GM19240 (cell line): ENCODE measurements at regions not wholly inside any gene's neighbourhood (a gene's known extent, or its start where the extent isn't known, plus 50 kb on each side); places are given as distances from the start of the nearest gene placed in this dataset.

Source experiments
- DNase-seq: peaks from one replicate; pipeline ENCODE4 v3.0.0; 2011; ENCODE audit warnings: low spot score; ENCODE audit not compliant: insufficient read length

GRCh38 chr1:187079330-187079729, 250.6 kb downstream of the PLA2G4A start:
- no peak for DNase-seq

GRCh38 chr1:187091666-187092065, 262.9 kb downstream of the PLA2G4A start:
- no peak for DNase-seq

DNA sequence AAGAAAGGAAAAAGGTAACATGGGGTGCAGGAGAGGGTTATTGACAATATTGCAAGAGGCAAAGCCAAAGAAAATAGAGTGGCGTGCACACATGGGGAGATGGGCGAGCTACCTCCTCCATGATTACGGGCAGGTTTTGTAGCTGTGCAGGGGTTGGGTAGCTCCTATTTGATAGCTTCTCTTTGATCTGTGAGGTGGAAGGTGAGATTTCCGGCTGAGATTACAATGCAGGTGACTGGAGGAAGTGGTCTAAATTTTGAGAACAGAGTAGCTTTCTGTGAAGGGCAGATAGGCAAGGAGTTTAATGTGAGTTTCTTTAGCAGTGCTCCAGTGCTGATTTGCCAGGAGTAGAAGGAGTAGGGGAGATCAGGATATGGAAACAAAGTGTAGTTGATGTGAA, 263.4 kb downstream of the PLA2G4A start:
- no peak for DNase-seq

GRCh38 chr1:187096689-187097088, 267.9 kb downstream of the PLA2G4A start:
- DNase-seq = no peak

DNA sequence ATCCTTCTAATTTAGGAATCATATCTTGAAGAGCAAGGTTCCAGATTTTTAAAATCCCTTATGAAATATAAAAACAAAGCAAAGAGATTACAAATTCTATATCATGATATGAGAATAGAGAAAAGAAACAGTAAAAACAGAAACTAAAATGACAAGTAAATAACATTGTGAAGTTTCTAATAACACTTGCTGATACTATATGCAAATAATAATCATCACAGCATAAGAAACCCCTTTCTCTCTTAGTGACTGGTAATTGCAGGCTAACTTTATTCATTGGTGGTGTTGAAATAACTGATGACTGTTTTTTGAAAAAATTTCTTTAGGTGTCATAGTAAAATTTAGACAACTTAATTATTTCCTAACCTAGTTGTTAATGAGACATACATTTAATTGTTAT, 281.6 kb downstream of the PLA2G4A start:
- no peak for DNase-seq

DNA sequence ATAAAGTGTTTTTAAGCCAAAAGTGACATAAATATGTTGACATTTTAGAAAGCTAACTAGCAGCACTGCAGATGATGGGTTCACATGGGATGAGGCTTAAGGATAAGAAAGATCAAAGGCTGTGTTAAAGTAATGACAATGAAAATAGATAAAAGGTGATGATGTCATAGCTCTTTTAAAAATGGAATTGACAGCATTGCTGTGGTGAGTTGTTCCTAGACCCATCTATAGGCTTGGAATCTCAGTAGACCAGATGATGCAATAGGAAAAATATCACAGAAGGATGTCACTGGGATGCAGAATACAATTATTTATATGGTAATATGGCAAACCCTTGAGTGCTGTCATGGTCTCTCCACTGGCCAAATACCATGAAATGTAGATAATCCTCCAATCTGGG, 286.0 kb downstream of the PLA2G4A start:
- no peak for DNase-seq

DNA sequence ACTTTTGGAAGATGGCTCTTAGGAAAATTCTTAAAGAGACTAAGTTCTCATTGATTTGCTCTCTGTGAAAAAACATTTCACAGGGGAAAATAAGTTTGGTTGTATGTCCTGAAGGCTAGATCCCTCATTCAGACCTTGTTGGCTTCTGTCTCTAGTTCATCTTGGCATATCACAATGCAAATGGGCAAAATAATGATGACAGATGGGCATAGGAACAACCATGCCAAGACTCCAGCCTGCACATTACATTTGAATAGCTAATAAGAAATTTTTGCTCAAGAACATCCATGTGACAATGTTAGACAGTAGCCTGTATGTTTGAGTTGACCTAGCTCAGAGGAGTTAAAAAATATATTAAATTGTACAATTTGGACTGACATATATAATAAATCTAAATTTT, 292.9 kb downstream of the PLA2G4A start:
- no peak for DNase-seq

DNA sequence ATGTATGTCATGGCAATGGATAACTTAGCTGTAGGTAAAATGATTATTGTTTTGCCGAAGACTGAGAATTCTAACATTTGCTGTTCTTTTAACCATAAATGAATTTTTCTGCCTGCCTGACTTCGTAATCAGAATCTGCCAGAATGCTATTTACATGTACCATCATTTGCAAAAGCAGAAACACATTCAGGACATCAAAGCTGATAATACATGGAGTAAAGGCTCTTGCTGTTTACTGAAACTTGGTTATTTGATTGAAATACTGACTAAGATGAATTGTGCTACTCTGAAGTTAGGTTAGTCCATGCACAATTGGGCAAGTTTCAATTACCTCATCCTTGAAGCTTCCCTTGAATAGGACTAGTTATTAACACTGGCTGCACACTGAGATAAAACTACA, 293.8 kb downstream of the PLA2G4A start:
- DNase-seq = no peak

DNA sequence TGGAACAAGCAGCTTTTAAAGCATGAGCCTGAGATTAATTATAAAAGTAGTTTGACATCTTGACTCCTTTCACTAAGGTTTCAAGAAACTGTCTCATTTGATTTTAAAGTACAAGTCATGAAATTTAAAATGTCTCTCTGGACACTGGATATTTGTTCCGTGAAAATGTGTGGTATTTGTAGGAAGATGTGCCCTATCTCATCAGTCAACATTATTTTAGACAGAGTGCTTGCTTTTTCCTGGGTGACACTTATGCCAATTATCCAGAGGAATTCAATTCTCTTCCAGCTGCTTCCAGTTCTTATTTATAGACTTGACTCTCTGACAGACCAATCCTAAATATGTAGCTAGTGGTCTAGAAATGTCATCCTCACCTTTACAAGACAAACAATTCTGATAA, 300.4 kb downstream of the PLA2G4A start:
- no peak for DNase-seq

DNA sequence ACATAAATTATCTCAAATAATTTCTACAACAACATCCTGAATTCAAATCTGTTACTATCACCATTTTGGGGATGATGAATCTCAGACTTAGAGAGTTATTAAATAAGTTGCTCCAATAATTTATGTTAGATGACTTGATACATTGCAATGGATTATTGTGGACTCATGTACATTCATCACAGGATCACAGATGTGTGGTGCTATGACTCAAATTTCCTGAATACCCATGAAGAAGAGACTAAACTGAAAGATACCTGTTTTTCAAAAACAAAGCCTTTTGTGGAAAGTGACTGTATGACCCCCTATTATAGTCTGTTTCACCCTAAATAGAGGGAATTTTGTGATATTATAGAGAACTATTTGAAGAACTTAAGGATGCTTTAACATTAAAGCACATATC, 315.0 kb downstream of the PLA2G4A start:
- no peak for DNase-seq

DNA sequence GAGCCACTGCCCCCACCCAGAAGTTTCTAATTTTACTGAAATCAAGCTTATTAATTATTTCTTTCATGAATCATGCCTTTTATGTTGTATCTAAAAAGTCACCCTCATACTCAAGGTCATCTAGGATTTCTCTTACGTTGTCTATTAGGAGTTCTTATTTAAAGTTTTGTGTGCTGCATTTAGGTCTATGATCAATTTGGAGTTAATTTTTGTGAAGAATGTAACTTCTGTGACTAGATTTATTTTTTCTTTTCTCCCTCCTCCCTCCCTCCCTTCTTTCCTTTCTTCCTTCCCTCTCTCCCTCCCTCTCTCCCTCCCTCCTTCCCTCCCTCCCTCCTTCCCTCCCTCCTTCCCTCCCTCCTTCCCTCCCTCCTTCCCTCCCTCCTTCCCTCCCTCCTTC, 317.6 kb downstream of the PLA2G4A start:
- DNase-seq = no peak

GRCh38 chr1:187151555-187151954, 322.8 kb downstream of the PLA2G4A start:
- DNase-seq = no peak

GRCh38 chr1:187153047-187153446, 324.3 kb downstream of the PLA2G4A start:
- no peak for DNase-seq

DNA sequence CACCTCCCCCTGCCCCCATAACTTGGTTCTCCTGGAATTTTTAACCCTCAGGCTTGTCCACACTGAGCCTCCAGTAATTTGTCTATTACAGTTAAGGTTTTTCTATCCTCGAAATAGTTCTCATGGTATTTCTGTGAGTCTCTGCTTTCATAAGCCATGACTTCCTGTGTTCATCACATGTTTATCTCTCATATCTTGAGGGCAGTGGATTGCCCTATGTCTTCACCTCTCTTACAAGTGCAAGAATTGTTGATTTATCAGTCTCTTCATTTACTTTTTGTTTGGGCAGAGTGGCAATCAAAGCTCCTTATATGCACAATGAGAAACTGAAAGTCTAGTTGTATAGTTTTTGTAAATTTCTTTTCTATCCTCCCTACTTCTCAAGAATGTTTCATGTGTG, 328.4 kb downstream of the PLA2G4A start:
- no peak for DNase-seq

- DNase-seq = no peak
Observed at GRCh38 chr1:187157552-187157951, 328.8 kb downstream of the PLA2G4A start.

DNA sequence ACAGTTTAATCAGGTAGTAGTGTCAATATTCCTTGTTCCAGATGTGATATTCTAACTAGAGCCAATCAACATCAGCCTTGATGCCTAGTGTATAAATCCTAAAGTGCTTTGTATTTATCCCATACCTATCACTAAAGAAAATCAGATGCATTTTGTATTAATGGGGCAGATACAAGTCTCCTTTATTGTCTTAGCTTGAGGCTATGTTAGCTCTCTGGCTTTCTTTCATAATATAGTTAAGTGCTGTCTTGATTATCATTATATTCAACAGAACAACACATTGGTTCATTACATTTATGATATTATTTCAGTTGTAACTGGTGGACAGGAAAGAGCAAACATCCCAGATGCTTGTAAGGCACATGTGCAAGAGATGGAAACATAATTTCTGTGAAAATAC, 338.8 kb downstream of the PLA2G4A start:
- no peak for DNase-seq

DNA sequence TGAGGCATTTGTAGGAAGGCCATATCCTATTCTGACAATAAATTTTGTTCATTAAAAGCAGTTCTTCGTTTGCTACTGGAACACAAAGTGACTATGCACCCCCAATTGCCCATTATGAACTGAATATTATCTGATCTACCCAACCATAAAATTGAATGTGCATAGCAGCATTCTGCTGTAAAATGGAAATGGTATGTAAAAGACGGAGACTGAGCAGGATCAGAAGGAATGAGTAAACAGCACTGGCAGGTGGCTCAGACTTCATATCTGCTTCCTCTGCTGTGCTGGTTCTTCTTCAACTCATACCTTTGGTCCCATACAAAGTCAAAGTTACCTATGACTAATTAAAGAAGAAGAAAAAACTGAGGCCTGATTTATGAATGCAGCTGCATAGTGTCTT, 339.5 kb downstream of the PLA2G4A start:
- DNase-seq = no peak

- no peak for DNase-seq
Observed at GRCh38 chr1:187185389-187185788, 356.6 kb downstream of the PLA2G4A start.

DNA sequence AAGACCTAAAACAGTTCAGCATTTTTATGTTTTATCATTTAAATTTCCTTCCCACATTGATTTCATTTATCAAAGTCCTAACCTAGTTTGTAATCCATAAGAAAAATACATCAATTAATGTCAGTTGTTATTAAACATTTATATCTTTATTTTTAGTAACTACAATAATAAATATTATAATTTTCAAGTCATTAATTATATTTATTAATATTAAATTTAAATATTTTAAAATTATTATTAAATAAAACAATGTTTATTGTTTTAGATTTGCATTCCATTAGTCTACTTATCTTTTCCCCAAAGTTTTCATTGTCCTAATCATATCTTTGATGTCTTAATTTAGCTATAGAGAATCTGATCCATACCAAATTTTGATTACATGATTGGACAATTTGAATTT, 368.9 kb downstream of the PLA2G4A start:
- DNase-seq = no peak

- no peak for DNase-seq
Observed at GRCh38 chr1:187203257-187203656, 374.5 kb downstream of the PLA2G4A start.

GRCh38 chr1:187212377-187212776, 383.6 kb downstream of the PLA2G4A start:
- no peak for DNase-seq

GRCh38 chr1:187226396-187226795, 397.6 kb downstream of the PLA2G4A start:
- DNase-seq = no peak

DNA sequence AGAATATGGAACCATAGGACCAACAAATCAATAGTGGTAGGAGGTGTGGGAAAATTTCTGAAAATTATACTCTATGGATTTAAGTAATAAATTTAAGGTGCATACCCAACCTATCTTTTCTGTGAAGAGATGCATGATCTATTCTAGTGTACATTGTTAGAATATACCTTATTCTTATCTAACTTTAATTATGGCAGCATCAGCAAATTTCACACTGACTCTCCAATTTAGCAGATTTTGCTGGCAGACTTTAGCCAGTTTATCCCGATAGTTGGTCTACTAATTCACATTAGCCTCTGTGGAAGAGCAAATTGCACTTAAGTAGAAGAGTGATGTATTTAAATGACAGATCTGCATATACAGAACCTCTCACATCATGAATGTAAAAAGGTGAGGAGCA, 400.0 kb downstream of the PLA2G4A start:
- DNase-seq = no peak

DNA sequence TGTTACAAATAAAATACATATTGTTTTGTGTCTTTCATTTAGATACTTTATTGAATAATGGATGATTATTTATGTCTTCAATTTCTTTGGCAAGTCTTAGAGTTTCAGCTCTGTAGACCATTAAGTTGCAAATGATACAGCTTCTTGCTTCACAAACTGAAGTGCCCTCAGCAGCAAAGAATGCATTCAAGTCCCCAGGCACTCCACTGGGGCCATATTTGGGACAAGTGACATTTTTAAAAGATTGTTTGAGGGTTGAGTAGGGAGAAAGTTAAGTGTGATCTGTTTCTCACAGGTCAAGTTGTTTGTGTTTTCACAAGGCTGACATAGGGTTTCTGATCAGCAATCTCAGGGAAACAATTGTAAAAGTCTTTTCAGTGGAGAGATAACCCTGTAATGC, 400.7 kb downstream of the PLA2G4A start:
- no peak for DNase-seq

GRCh38 chr1:187234706-187235105, 406.0 kb downstream of the PLA2G4A start:
- no peak for DNase-seq
